Liver (tissue), 3 donors: ENCODE measurements at regions not wholly inside any gene's neighbourhood (a gene's known extent, or its start where the extent isn't known, plus 50 kb on each side); places are given as distances from the start of the nearest gene placed in this dataset.

Source experiments
- CTCF ChIP-seq: fragments of 150-350 bp; IDR thresholded peaks from 2 replicates; pipeline ENCODE4 v1.5.1; 2017; ENCODE audit warnings: improper control_type of control experiment, low read depth, low read length; ENCODE audit not compliant: missing input control
- EGR1 ChIP-seq, 2 donors: IDR thresholded peaks; 2 replicates each; pipeline ENCODE4 v1.6.1; 2016 to 2018; ENCODE audit warnings: antibody characterized with exemption in 2 of 2, low read depth in 2 of 2
- GABPA ChIP-seq, 2 donors: IDR thresholded peaks in 1 of 2; conservative IDR thresholded peaks in 1 of 2; 2 replicates each; pipeline ENCODE4 v1.6.1; 2016; ENCODE audit warnings: antibody characterized with exemption in 2 of 2, mild to moderate bottlenecking in 1 of 2, moderate library complexity in 1 of 2
- MAX ChIP-seq: IDR thresholded peaks from 2 replicates; pipeline ENCODE4 v1.6.1; 2016; ENCODE audit warnings: antibody characterized with exemption
- RAD21 ChIP-seq, 2 donors: IDR thresholded peaks; 2 replicates each; pipeline ENCODE4 v1.6.1; 2016; ENCODE audit warnings: antibody characterized with exemption in 2 of 2, mild to moderate bottlenecking in 2 of 2
- donor health status: healthy.
- donor health status: healthy.

GRCh38 chr21:17002594-17003257 is 510.1 kb upstream of the CXADR start:
- TF ChIP-seq MAX: no peak
- no peak for TF ChIP-seq EGR1 (IDR thresholded peaks at IDR 0.05; ENCODE audit: low read depth in 2 of 2)
- TF ChIP-seq RAD21 (IDR thresholded peaks at IDR 0.05): no peak
- no peak for TF ChIP-seq CTCF
- TF ChIP-seq GABPA (IDR thresholded peaks at IDR 0.05 in 1 of 2, conservative IDR thresholded peaks at IDR 0.05 in 1 of 2): no peak
